ENCODE measurements at regions not wholly inside any gene's neighbourhood (a gene's known extent, or its start where the extent isn't known, plus 50 kb on each side); places are given as distances from the start of the nearest gene placed in this dataset.

- TF ChIP-seq CBX5 (IDR thresholded peaks at IDR 0.05; ENCODE audit: low read depth), result no peak
- TF ChIP-seq BHLHE40 (IDR thresholded peaks at IDR 0.05; ENCODE audit: borderline replicate concordance in 1 of 2, low read depth in 2 of 2, low read length in 1 of 2), result peak; percentile 14 to 16; a peak in 1 of 4 replicates
- 0 out of 2 replicates have a peak, but pooled peaks have one; percentile 62 for TF ChIP-seq STAT3 (IDR thresholded peaks at IDR 0.05; ENCODE audit: low read depth, low read length)
- no peak for TF ChIP-seq HDGF (IDR thresholded peaks at IDR 0.05)
- peak; percentile 49 for TF ChIP-seq MTA2 (IDR thresholded peaks at IDR 0.05; ENCODE audit: low read depth)
- TF ChIP-seq TCF7 (IDR thresholded peaks at IDR 0.05; ENCODE audit: borderline replicate concordance), result 0 out of 2 replicates have a peak, but pooled peaks have one; percentile 30
- peak; percentile 65; the same call in 1 of the 2 replicates for TF ChIP-seq CREM (IDR thresholded peaks at IDR 0.05; ENCODE audit: low read depth)
- peak; percentile 70; the same call in 1 of the 2 replicates for TF ChIP-seq BCL11A (IDR thresholded peaks at IDR 0.05; ENCODE audit: low read depth, low read length)
- TF ChIP-seq RUNX3 (IDR thresholded peaks at IDR 0.05; ENCODE audit: low read length), result peak; percentile 90
- no peak for TF ChIP-seq E2F4 (IDR thresholded peaks at IDR 0.05; ENCODE audit: low read depth, low read length)
- no peak for TF ChIP-seq CEBPZ (IDR thresholded peaks at IDR 0.05; ENCODE audit: low read depth, low read length)
- TF ChIP-seq CREB1 (IDR thresholded peaks at IDR 0.05; ENCODE audit: low read depth), result 0 out of 2 replicates have a peak, but pooled peaks have one; percentile 35
- TF ChIP-seq IKZF1 (conservative IDR thresholded peaks at IDR 0.05), result 0 out of 2 replicates have a peak, but pooled peaks have one; percentile 15
- no peak for TF ChIP-seq MYC (IDR thresholded peaks at IDR 0.05; ENCODE audit: insufficient read depth, insufficient read length, insufficient replicate concordance, low read length, severe bottlenecking)
- TF ChIP-seq POLR2AphosphoS5 (IDR thresholded peaks at IDR 0.05; ENCODE audit: low read length), result no peak
- TF ChIP-seq RELA (IDR thresholded peaks at IDR 0.05; ENCODE audit: borderline replicate concordance, partially characterized antibody), result no peak
- no peak for TF ChIP-seq RBBP5 (conservative IDR thresholded peaks at IDR 0.05)
- TF ChIP-seq ZBTB40 (IDR thresholded peaks at IDR 0.05; ENCODE audit: borderline replicate concordance), result no peak
- TF ChIP-seq EED (IDR thresholded peaks at IDR 0.05; ENCODE audit: low read depth), result peak; percentile 77
- peak; percentile 86 for TF ChIP-seq FOXM1 (IDR thresholded peaks at IDR 0.05; ENCODE audit: low read depth, low read length)
- 0 out of 2 replicates have a peak, but pooled peaks have one; percentile 27 for TF ChIP-seq DPF2 (IDR thresholded peaks at IDR 0.05)
- 0 out of 2 replicates have a peak, but pooled peaks have one; percentile 13 for TF ChIP-seq GABPA (IDR thresholded peaks at IDR 0.05; ENCODE audit: low read depth)
- no peak for TF ChIP-seq ESRRA (IDR thresholded peaks at IDR 0.05; ENCODE audit: low read length)
Measured at GRCh38 chr5:96177303-96177869, 215.7 kb upstream of the ELL2 start (continued).
